KMS-11 (cell line): ENCODE measurements at regions not wholly inside any gene's neighbourhood (a gene's known extent, or its start where the extent isn't known, plus 50 kb on each side); places are given as distances from the start of the nearest gene placed in this dataset.

Experiments
- H2AFZ ChIP-seq: fragments of 200-600 bp; sonication (generic); 2 replicates; pipeline ENCODE4 v1.6.1; 2016; ENCODE audit warnings: antibody characterized with exemption, mixed run types, low read depth
- H3K27ac ChIP-seq: fragments of 200-600 bp; sonication (generic); 2 replicates; pipeline ENCODE4 v1.6.1; 2016; ENCODE audit warnings: mild to moderate bottlenecking, mixed run types
- H3K27me3 ChIP-seq: fragments of 200-600 bp; sonication (generic); 2 replicates; pipeline ENCODE4 v1.6.1; 2017; ENCODE audit warnings: mild to moderate bottlenecking, low read depth, mixed run types, moderate library complexity; ENCODE audit not compliant: insufficient read depth
- H3K36me3 ChIP-seq: fragments of 200-600 bp; sonication (generic); 2 replicates; pipeline ENCODE4 v1.6.1; 2017; ENCODE audit warnings: mild to moderate bottlenecking, mixed run types; ENCODE audit not compliant: insufficient read depth
- H3K4me1 ChIP-seq: fragments of 200-600 bp; sonication (generic); 2 replicates; pipeline ENCODE4 v1.6.1; 2016; ENCODE audit warnings: mild to moderate bottlenecking, low read depth, mixed run types; ENCODE audit not compliant: poor library complexity, severe bottlenecking
- H3K4me2 ChIP-seq: fragments of 200-600 bp; sonication (generic); 2 replicates; pipeline ENCODE4 v1.7.0; 2016; ENCODE audit warnings: mild to moderate bottlenecking, mixed run types
- H3K4me3 ChIP-seq: fragments of 200-600 bp; sonication (generic); IDR thresholded peaks from 2 replicates; pipeline ENCODE4 v1.6.1; 2017; ENCODE audit warnings: low read depth, low read length, mixed read lengths; ENCODE audit not compliant: insufficient read depth
- H3K79me2 ChIP-seq: fragments of 200-600 bp; sonication (generic); 2 replicates; pipeline ENCODE4 v1.6.1; 2016; ENCODE audit warnings: low read depth, mixed run types; ENCODE audit not compliant: insufficient read depth
- H3K9ac ChIP-seq: fragments of 200-600 bp; sonication (generic); 2 replicates; pipeline ENCODE4 v1.6.1; 2016; ENCODE audit warnings: mild to moderate bottlenecking, mixed run types
- H4K20me1 ChIP-seq: fragments of 200-600 bp; sonication (generic); 2 replicates; pipeline ENCODE4 v1.6.1; 2016; ENCODE audit warnings: mild to moderate bottlenecking, mixed run types; ENCODE audit not compliant: insufficient read depth
- TF ChIP-seq, protein P1 (sequence below): fragments of 200-600 bp; sonication (generic); conservative IDR thresholded peaks from 2 replicates; pipeline ENCODE4 v1.6.1; 2017; ENCODE audit warnings: low read depth, mild to moderate bottlenecking, antibody characterized with exemption, low read length, moderate library complexity, mixed read lengths

DNA sequence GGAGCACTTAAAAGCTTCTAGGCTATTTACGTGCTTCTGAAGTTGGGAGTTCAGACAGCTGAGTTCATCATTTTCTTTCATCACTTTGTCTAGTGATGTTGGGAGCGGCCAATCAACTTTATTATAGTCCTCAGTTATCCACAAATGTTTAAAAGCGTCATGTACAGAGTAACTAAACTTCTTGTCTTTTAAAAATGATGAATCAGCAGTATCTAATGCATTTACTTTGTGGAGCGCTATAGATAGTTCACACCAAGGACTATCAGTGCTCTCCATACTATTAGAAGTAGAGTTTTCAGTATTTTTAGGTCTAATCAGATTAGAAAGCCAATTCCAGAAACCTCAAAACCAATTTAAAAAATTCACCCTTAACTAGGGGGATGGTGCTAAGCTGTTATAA, 778.7 kb upstream of the PRMT6 start:
- Histone ChIP-seq H3K4me1 (no peaks in the 10 kb centered on the region), H3K4me3 (no peak overlapping the region), H3K79me2 (no peaks in the 10 kb centered on the region), H3K27ac (no peak overlapping the region), H2AFZ (no peak overlapping the region), H3K27me3 (no peaks in the 10 kb centered on the region), H3K4me2 (no peak overlapping the region), H4K20me1 (no peaks in the 10 kb centered on the region), H3K36me3 (no peaks in the 10 kb centered on the region), H3K9ac (no peak overlapping the region)
- TF ChIP-seq, protein P1, sequence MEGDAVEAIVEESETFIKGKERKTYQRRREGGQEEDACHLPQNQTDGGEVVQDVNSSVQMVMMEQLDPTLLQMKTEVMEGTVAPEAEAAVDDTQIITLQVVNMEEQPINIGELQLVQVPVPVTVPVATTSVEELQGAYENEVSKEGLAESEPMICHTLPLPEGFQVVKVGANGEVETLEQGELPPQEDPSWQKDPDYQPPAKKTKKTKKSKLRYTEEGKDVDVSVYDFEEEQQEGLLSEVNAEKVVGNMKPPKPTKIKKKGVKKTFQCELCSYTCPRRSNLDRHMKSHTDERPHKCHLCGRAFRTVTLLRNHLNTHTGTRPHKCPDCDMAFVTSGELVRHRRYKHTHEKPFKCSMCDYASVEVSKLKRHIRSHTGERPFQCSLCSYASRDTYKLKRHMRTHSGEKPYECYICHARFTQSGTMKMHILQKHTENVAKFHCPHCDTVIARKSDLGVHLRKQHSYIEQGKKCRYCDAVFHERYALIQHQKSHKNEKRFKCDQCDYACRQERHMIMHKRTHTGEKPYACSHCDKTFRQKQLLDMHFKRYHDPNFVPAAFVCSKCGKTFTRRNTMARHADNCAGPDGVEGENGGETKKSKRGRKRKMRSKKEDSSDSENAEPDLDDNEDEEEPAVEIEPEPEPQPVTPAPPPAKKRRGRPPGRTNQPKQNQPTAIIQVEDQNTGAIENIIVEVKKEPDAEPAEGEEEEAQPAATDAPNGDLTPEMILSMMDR: no peak

DNA sequence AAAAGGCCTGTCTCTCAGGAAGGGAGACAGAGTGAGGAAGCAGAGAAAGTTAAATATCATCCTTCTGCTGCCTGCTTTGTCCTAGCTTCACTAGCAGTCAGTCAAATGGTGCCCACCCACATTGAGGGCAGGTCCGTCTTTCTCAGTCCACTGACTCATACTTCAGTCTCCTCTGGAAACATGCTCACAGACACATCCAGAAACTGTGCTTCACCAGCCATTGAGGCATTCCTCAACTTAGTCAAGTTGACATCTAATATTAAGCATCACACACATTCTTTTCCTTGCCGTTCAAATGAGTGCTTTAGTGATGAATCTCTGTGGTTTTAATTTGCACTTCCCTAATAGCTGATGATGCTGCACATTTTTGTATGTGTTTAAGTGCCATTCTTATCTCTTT, 777.8 kb upstream of the PRMT6 start:
- H3K79me2 ChIP-seq: no peaks in the 10 kb centered on the region
- no peak overlapping the region for H3K4me2 ChIP-seq
- H3K27ac ChIP-seq: no peak overlapping the region
- no peak overlapping the region for H3K4me3 ChIP-seq
- no peaks in the 10 kb centered on the region for H3K27me3 ChIP-seq
- no peaks in the 10 kb centered on the region for H4K20me1 ChIP-seq
- TF ChIP-seq, protein P1: no peak
- H3K9ac ChIP-seq: no peak overlapping the region
- H2AFZ ChIP-seq: no peak overlapping the region
- H3K4me1 ChIP-seq: no peaks in the 10 kb centered on the region
- H3K36me3 ChIP-seq: no peaks in the 10 kb centered on the region

DNA sequence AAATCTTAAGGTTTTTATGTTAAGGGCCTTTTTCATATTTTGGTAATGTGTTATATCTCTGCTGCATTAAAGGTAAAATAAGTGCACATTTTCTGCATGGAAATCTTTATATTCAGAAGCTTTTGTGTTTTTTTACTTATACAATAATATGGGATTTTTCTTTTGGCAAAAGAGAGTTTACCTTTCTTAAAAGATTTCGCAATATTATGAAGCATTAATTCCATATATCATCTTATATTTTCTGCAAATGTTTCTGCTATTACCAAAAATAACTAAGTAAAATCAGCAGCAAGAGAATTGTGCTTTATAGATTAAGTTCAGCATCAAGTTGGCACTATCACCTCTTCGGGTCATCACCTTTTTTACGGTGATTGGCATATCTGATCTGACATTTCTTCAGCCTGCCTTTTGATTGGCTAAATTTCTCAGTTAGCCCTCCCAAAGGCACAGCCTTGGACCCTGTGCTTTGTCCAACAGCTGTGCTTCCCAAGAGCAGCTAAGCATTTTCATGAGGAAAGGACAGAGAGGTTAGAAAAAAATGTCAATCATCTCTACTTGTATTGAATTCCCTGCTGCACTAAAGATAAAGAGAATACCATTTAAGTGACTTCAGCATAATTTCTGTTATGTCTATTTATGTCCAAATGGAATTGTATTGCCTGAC, 767.1 kb upstream of the PRMT6 start:
- H3K4me2 ChIP-seq: no peak overlapping the region
- H3K9ac ChIP-seq: no peak overlapping the region
- TF ChIP-seq, protein P1: no peak
- no peak overlapping the region for H3K27ac ChIP-seq
- no peaks in the 10 kb centered on the region for H3K36me3 ChIP-seq
- H4K20me1 ChIP-seq: no peaks in the 10 kb centered on the region
- no peak overlapping the region for H2AFZ ChIP-seq
- no peaks in the 10 kb centered on the region for H3K79me2 ChIP-seq
- H3K4me3 ChIP-seq: no peak overlapping the region
- H3K27me3 ChIP-seq: no peaks in the 10 kb centered on the region
- H3K4me1 ChIP-seq: no peaks in the 10 kb centered on the region

DNA sequence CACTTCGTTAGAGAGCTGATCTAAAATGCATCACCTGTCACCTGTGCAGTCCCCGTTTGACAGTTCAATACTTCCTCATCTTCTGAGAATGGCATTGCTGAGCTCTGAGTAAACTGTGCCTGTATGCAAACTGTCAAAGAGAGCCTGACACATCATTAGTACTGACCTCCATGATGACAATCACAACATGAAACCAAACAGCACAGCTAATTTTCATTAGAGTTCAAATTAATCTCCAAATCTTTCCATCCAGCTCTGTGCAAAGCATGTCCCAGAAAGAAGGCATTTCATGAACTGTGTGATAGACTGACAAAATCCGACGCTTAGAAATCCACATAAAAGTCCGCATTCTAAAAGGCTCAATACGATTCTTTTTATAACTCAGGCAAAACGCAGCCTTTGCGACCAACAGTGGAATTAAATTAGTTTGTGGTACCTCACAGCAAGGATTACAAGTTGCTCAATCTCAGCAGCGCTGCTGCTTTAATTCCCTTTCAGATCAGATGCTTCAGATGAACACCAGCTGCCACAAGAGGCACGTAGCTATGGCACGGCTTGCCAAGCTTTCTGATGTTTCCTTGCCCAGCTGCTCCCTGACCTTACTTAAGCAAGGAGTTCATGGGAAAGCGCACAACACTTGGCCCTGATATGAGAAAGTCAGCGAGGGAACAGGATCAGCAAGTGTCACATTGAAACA, 765.5 kb upstream of the PRMT6 start:
- no peak overlapping the region for H3K4me3 ChIP-seq
- H3K36me3 ChIP-seq: no peaks in the 10 kb centered on the region
- no peaks in the 10 kb centered on the region for H3K27me3 ChIP-seq
- no peak overlapping the region for H2AFZ ChIP-seq
- no peaks in the 10 kb centered on the region for H3K79me2 ChIP-seq
- no peak overlapping the region for H3K27ac ChIP-seq
- H3K4me1 ChIP-seq: no peaks in the 10 kb centered on the region
- no peak overlapping the region for H3K4me2 ChIP-seq
- TF ChIP-seq, protein P1: no peak
- H3K9ac ChIP-seq: no peak overlapping the region
- H4K20me1 ChIP-seq: no peaks in the 10 kb centered on the region
